ENCODE measurements at regions not wholly inside any gene's neighbourhood (a gene's known extent, or its start where the extent isn't known, plus 50 kb on each side); places are given as distances from the start of the nearest gene placed in this dataset.

GRCh38 chr7:153496257-153496656, 555.9 kb upstream of the DPP6 start:
- Histone ChIP-seq H3K4me2 (ENCODE audit: low read length) (no peak overlapping the region), H2AFZ (ENCODE audit: low read depth, low read length) (no peak overlapping the region), H3K27ac (ENCODE audit: low read length) (no peak overlapping the region), H3K9ac (ENCODE audit: low read length) (no peak overlapping the region), H4K20me1 (ENCODE audit: insufficient read depth) (no peaks in the 10 kb centered on the region), H3K36me3 (ENCODE audit: insufficient read depth, low read length) (no peaks in the 10 kb centered on the region), H3K4me3 (ENCODE audit: low read length) (no peak overlapping the region), H3K27me3 (ENCODE audit: insufficient read depth, low read depth, low read length) (no peaks in the 10 kb centered on the region), H3K79me2 (replicated peaks; ENCODE audit: insufficient read depth, low read length) (no peaks in the 10 kb centered on the region), H3F3A (ENCODE audit: insufficient read depth, low read length, poor library complexity, severe bottlenecking) (no peaks in the 10 kb centered on the region), H3K9me3 (ENCODE audit: low read length) (peaks cover 2% of the 10 kb centered on the region), H3K9me2 (ENCODE audit: insufficient read depth, low read length) (no peaks in the 10 kb centered on the region)
- TF ChIP-seq REST (IDR thresholded peaks at IDR 0.05; ENCODE audit: borderline replicate concordance): no peak
- no peak for TF ChIP-seq MXI1 (conservative IDR thresholded peaks at IDR 0.05; ENCODE audit: poor library complexity, severe bottlenecking)
- TF ChIP-seq EZH2 (IDR thresholded peaks at IDR 0.05; ENCODE audit: borderline replicate concordance, insufficient read depth, low read length, poor library complexity, severe bottlenecking): no peak
- TF ChIP-seq TAF1 (IDR thresholded peaks at IDR 0.05; ENCODE audit: low read depth): no peak
- no peak for TF ChIP-seq RAD21 (conservative IDR thresholded peaks at IDR 0.05)
- no peak for TF ChIP-seq SMC3 (conservative IDR thresholded peaks at IDR 0.05; ENCODE audit: poor library complexity)
- no peak for TF ChIP-seq POLR2AphosphoS5 (IDR thresholded peaks at IDR 0.05)
- no peak for TF ChIP-seq EP300 (conservative IDR thresholded peaks at IDR 0.05; ENCODE audit: poor library complexity, severe bottlenecking)
- no peak for TF ChIP-seq CTCF (IDR thresholded peaks at IDR 0.05; ENCODE audit: poor library complexity, severe bottlenecking)

GRCh38 chr7:153503093-153503492, 549.1 kb upstream of the DPP6 start:
- Histone ChIP-seq H3K4me3 (ENCODE audit: low read length) (no peak overlapping the region), H2AFZ (ENCODE audit: low read depth, low read length) (no peak overlapping the region), H4K20me1 (ENCODE audit: insufficient read depth) (no peaks in the 10 kb centered on the region), H3K9me2 (ENCODE audit: insufficient read depth, low read length) (no peaks in the 10 kb centered on the region), H3K36me3 (ENCODE audit: insufficient read depth, low read length) (no peaks in the 10 kb centered on the region), H3K27ac (ENCODE audit: low read length) (no peak overlapping the region), H3K4me2 (ENCODE audit: low read length) (no peak overlapping the region), H3K9ac (ENCODE audit: low read length) (no peak overlapping the region), H3K9me3 (ENCODE audit: low read length) (peaks cover 2% of the 10 kb centered on the region), H3F3A (ENCODE audit: insufficient read depth, low read length, poor library complexity, severe bottlenecking) (no peaks in the 10 kb centered on the region), H3K79me2 (replicated peaks; ENCODE audit: insufficient read depth, low read length) (no peaks in the 10 kb centered on the region), H3K27me3 (ENCODE audit: insufficient read depth, low read depth, low read length) (no peaks in the 10 kb centered on the region)
- no peak for TF ChIP-seq TAF1 (IDR thresholded peaks at IDR 0.05; ENCODE audit: low read depth)
- no peak for TF ChIP-seq SMC3 (conservative IDR thresholded peaks at IDR 0.05; ENCODE audit: poor library complexity)
- TF ChIP-seq EP300 (conservative IDR thresholded peaks at IDR 0.05; ENCODE audit: poor library complexity, severe bottlenecking): no peak
- no peak for TF ChIP-seq EZH2 (IDR thresholded peaks at IDR 0.05; ENCODE audit: borderline replicate concordance, insufficient read depth, low read length, poor library complexity, severe bottlenecking)
- TF ChIP-seq REST (IDR thresholded peaks at IDR 0.05; ENCODE audit: borderline replicate concordance): no peak
- no peak for TF ChIP-seq CTCF (IDR thresholded peaks at IDR 0.05; ENCODE audit: poor library complexity, severe bottlenecking)
- no peak for TF ChIP-seq POLR2AphosphoS5 (IDR thresholded peaks at IDR 0.05)
- no peak for TF ChIP-seq MXI1 (conservative IDR thresholded peaks at IDR 0.05; ENCODE audit: poor library complexity, severe bottlenecking)
- no peak for TF ChIP-seq RAD21 (conservative IDR thresholded peaks at IDR 0.05)
